GM12872 (cell line): ENCODE measurements at regions not wholly inside any gene's neighbourhood (a gene's known extent, or its start where the extent isn't known, plus 50 kb on each side); places are given as distances from the start of the nearest gene placed in this dataset.

Experiments
- CTCF ChIP-seq: IDR thresholded peaks from 3 replicates; pipeline ENCODE4 v1.5.1; 2011; ENCODE audit warnings: low read depth, mild to moderate bottlenecking, low read length, moderate library complexity; ENCODE audit not compliant: insufficient read depth

- TF ChIP-seq CTCF: no peak
These were observed 59.6 kb upstream of the IQSEC1 start for GRCh38 chr3:13132731-13133410.

GRCh38 chr3:13132281-13132680, 59.1 kb upstream of the IQSEC1 start:
- no peak for TF ChIP-seq CTCF

- TF ChIP-seq CTCF: no peak
These were observed 57.4 kb upstream of the IQSEC1 start for GRCh38 chr3:13130464-13131193.

GRCh38 chr3:13125092-13126015, 52.1 kb upstream of the IQSEC1 start:
- TF ChIP-seq CTCF: no peak

GRCh38 chr3:13124631-13125030, 51.4 kb upstream of the IQSEC1 start:
- no peak for TF ChIP-seq CTCF

- TF ChIP-seq CTCF: no peak
These were observed 50.5 kb upstream of the IQSEC1 start for GRCh38 chr3:13123765-13124164.
